ENCODE measurements at regions not wholly inside any gene's neighbourhood (a gene's known extent, or its start where the extent isn't known, plus 50 kb on each side); places are given as distances from the start of the nearest gene placed in this dataset.

- 86% methylated on average over 9 of the region's 9 CpGs; no CpG with 5 or more reads in 1 of the 2 experiments for WGBS, 2 experiments (ENCODE audit: extremely low coverage in 1 of 2, insufficient coverage in 1 of 2, insufficient read length in 1 of 2, insufficient replicate concordance in 2 of 2, low coverage in 1 of 2, low lambda C conversion rate in 2 of 2, missing lambda C conversion rate in 1 of 2)
- ChIA-PET CTCF (ENCODE audit: partially characterized antibody) (no interaction called here), POLR2A (ENCODE audit: partially characterized antibody) (no interaction called here)
- H3K14ac ChIP-seq (ENCODE audit: insufficient read length) = no peak overlapping the region
- H2AK5ac ChIP-seq (ENCODE audit: low read depth, low read length) = no peak overlapping the region
- no peak overlapping the region for H3K9ac ChIP-seq (replicated peaks in 1 of 4; ENCODE audit: extremely low read depth in 1 of 4, low read depth in 3 of 4, low read length in 3 of 4)
- H4K5ac ChIP-seq (ENCODE audit: insufficient read length, low read depth, low read length) = no peak overlapping the region
- H4K20me1 ChIP-seq (replicated peaks in 1 of 2; ENCODE audit: control insufficient read depth in 1 of 2, insufficient read depth in 2 of 2, low read length in 2 of 2) = no peaks in the 10 kb centered on the region
- no peak overlapping the region for H4K8ac ChIP-seq (ENCODE audit: extremely low read depth, insufficient read depth, low read length)
- no peak overlapping the region for H3K23ac ChIP-seq (ENCODE audit: insufficient read length)
- H3K9me3 ChIP-seq (ENCODE audit: insufficient read depth in 2 of 2, low read depth in 1 of 2, low read length in 1 of 2) = no peaks in the 10 kb centered on the region
- H2AFZ ChIP-seq (ENCODE audit: low read length) = no peak overlapping the region
- H3K56ac ChIP-seq (replicated peaks; ENCODE audit: insufficient read length, low read depth, low read length) = no peak overlapping the region
- H3K27ac ChIP-seq (ENCODE audit: low read depth, low read length) = no peak overlapping the region
- FAIRE-seq = no peak
- H3K4me2 ChIP-seq (ENCODE audit: insufficient read depth in 1 of 2, low read depth in 2 of 2, low read length in 2 of 2) = no peak overlapping the region
- DNase-seq (ENCODE audit: low read depth in 1 of 2, low spot score in 2 of 2) = no peak
- H3K36me3 ChIP-seq (ENCODE audit: control insufficient read depth in 2 of 4, insufficient read depth in 4 of 4, low read length in 3 of 4) = no peaks in the 10 kb centered on the region
- no peak overlapping the region for H3K18ac ChIP-seq (ENCODE audit: extremely low read depth, low read length)
- H4K91ac ChIP-seq (replicated peaks; ENCODE audit: insufficient read length, low read length) = no peak overlapping the region
- no peaks in the 10 kb centered on the region for H3K27me3 ChIP-seq (replicated peaks in 1 of 4; ENCODE audit: control insufficient read depth in 3 of 4, extremely low read depth in 1 of 4, insufficient read depth in 3 of 4, low read length in 3 of 4)
- no peak overlapping the region for H2BK20ac ChIP-seq (ENCODE audit: low read length)
- H3K4me3 ChIP-seq (ENCODE audit: extremely low read depth in 1 of 4, insufficient read depth in 2 of 4, low read depth in 3 of 4, low read length in 4 of 4) = no peak overlapping the region
- no peak overlapping the region for H2BK5ac ChIP-seq (ENCODE audit: low read depth, low read length)
- H3K79me1 ChIP-seq (ENCODE audit: low read depth, low read length) = no peaks in the 10 kb centered on the region
- no peak overlapping the region for H2BK120ac ChIP-seq (replicated peaks; ENCODE audit: low read depth, low read length)
- H2BK12ac ChIP-seq (ENCODE audit: low read depth, low read length) = no peak overlapping the region
- H3K23me2 ChIP-seq (ENCODE audit: low read depth, low read length) = no peaks in the 10 kb centered on the region
- TF ChIP-seq POU5F1 (IDR thresholded peaks at IDR 0.05; ENCODE audit: low read depth, low read length) (no peak), POLR2AphosphoS5 (IDR thresholded peaks at IDR 0.05; ENCODE audit: low read depth, low read length) (no peak), ZNF274 (IDR thresholded peaks at IDR 0.05; ENCODE audit: borderline replicate concordance, extremely low read depth, low read length) (no peak)
- no peak overlapping the region for H2BK15ac ChIP-seq (ENCODE audit: low read length)
- no peaks in the 10 kb centered on the region for H3K79me2 ChIP-seq (ENCODE audit: control insufficient read depth in 1 of 2, insufficient read depth in 2 of 2, low read length in 2 of 2)
- no peaks in the 10 kb centered on the region for H3K4me1 ChIP-seq (replicated peaks in 1 of 4; ENCODE audit: control insufficient read depth in 3 of 4, insufficient read depth in 4 of 4, low read length in 3 of 4)
- no peak overlapping the region for H3K4ac ChIP-seq (replicated peaks; ENCODE audit: insufficient read length, low read depth, low read length)
Measured at GRCh38 chr7:47066976-47067614, 514.8 kb downstream of the TNS3 start.

All from H1 (cell line).